ENCODE measurements at regions not wholly inside any gene's neighbourhood (a gene's known extent, or its start where the extent isn't known, plus 50 kb on each side); places are given as distances from the start of the nearest gene placed in this dataset.

GRCh38 chr11:98874050-98874449 is 146.7 kb upstream of the CNTN5 start:
- Histone ChIP-seq H3K27me3 (ENCODE audit: control insufficient read depth, insufficient read depth, low read length) (no peaks in the 10 kb centered on the region), H3K36me3 (ENCODE audit: control insufficient read depth, insufficient read depth, low read length) (no peaks in the 10 kb centered on the region), H3K4me3 (ENCODE audit: low read depth, low read length) (no peak overlapping the region)
- DNase-seq (ENCODE audit: low read depth), result no peak
- TF ChIP-seq CTCF (IDR thresholded peaks at IDR 0.05; ENCODE audit: insufficient read depth, low read length, poor library complexity, severe bottlenecking), result no peak

- Histone ChIP-seq H3K27me3 (ENCODE audit: control insufficient read depth, insufficient read depth, low read length) (no peaks in the 10 kb centered on the region), H3K4me3 (ENCODE audit: low read depth, low read length) (no peak overlapping the region), H3K36me3 (ENCODE audit: control insufficient read depth, insufficient read depth, low read length) (no peaks in the 10 kb centered on the region)
- TF ChIP-seq CTCF (IDR thresholded peaks at IDR 0.05; ENCODE audit: insufficient read depth, low read length, poor library complexity, severe bottlenecking), result no peak
- no peak for DNase-seq (ENCODE audit: low read depth)
These were observed 124.8 kb upstream of the CNTN5 start for GRCh38 chr11:98895936-98896335.

GRCh38 chr11:98940913-98941312 is 79.8 kb upstream of the CNTN5 start:
- H3K4me3 ChIP-seq (ENCODE audit: low read depth, low read length), result no peak overlapping the region
- TF ChIP-seq CTCF (IDR thresholded peaks at IDR 0.05; ENCODE audit: insufficient read depth, low read length, poor library complexity, severe bottlenecking), result no peak
- no peaks in the 10 kb centered on the region for H3K36me3 ChIP-seq (ENCODE audit: control insufficient read depth, insufficient read depth, low read length)
- no peaks in the 10 kb centered on the region for H3K27me3 ChIP-seq (ENCODE audit: control insufficient read depth, insufficient read depth, low read length)
- no peak for DNase-seq (ENCODE audit: low read depth)

- Histone ChIP-seq H3K27me3 (ENCODE audit: control insufficient read depth, insufficient read depth, low read length) (no peaks in the 10 kb centered on the region), H3K4me3 (ENCODE audit: low read depth, low read length) (no peak overlapping the region), H3K36me3 (ENCODE audit: control insufficient read depth, insufficient read depth, low read length) (no peaks in the 10 kb centered on the region)
- no peak for DNase-seq (ENCODE audit: low read depth)
- TF ChIP-seq CTCF (IDR thresholded peaks at IDR 0.05; ENCODE audit: insufficient read depth, low read length, poor library complexity, severe bottlenecking), result no peak
These were observed 76.3 kb upstream of the CNTN5 start for GRCh38 chr11:98944461-98944860.

- H3K36me3 ChIP-seq (ENCODE audit: control insufficient read depth, insufficient read depth, low read length), result no peaks in the 10 kb centered on the region
- no peak for TF ChIP-seq CTCF (IDR thresholded peaks at IDR 0.05; ENCODE audit: insufficient read depth, low read length, poor library complexity, severe bottlenecking)
- no peak for DNase-seq (ENCODE audit: low read depth)
These were observed 68.6 kb upstream of the CNTN5 start for GRCh38 chr11:98952107-98952506.

GRCh38 chr11:98955551-98955950 is 65.2 kb upstream of the CNTN5 start:
- no peak for TF ChIP-seq CTCF (IDR thresholded peaks at IDR 0.05; ENCODE audit: insufficient read depth, low read length, poor library complexity, severe bottlenecking)
- Histone ChIP-seq H3K27me3 (ENCODE audit: control insufficient read depth, insufficient read depth, low read length) (no peaks in the 10 kb centered on the region), H3K36me3 (ENCODE audit: control insufficient read depth, insufficient read depth, low read length) (no peaks in the 10 kb centered on the region), H3K4me3 (ENCODE audit: low read depth, low read length) (no peak overlapping the region)
- DNase-seq (ENCODE audit: low read depth), result no peak

More at GRCh38 chr11:98952107-98952506, 68.6 kb upstream of the CNTN5 start:
- Histone ChIP-seq H3K4me3 (ENCODE audit: low read depth, low read length) (no peak overlapping the region), H3K27me3 (ENCODE audit: control insufficient read depth, insufficient read depth, low read length) (no peaks in the 10 kb centered on the region)
